ENCODE measurements at regions not wholly inside any gene's neighbourhood (a gene's known extent, or its start where the extent isn't known, plus 50 kb on each side); places are given as distances from the start of the nearest gene placed in this dataset.

DNA sequence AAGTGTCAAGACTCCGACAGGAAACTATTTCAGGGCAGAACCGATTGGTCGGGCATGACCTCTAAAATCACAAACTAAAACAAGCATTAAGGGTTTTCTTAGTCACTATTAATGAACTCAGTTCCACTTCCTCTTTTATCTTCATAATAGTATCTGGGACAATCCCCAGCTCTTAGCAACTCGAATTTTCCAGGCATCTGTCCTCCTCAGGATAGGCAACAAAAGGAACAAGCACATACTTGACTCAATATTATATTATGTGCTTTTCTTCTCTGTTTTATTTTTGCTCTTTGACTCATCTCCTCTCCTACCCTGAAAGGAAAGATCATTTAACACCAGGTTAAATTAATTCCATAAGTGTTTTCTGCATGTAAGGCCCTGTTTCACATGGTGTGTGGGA lies 638.3 kb upstream of the TBX3 start:
- Mint-ChIP-seq H3K9me3 (ENCODE audit: unreplicated experiment) (no peaks in the 10 kb centered on the region), H3K4me1 (ENCODE audit: unreplicated experiment) (no peaks in the 10 kb centered on the region), H3K4me3 (ENCODE audit: unreplicated experiment) (no peak overlapping the region), H3K36me3 (ENCODE audit: low read depth, unreplicated experiment) (no peaks in the 10 kb centered on the region), H3K27me3 (ENCODE audit: unreplicated experiment) (peaks cover 1% of the 10 kb centered on the region), H3K27ac (ENCODE audit: unreplicated experiment) (no peak overlapping the region)
- TF ChIP-seq CTCF (IDR thresholded peaks at IDR 0.05; ENCODE audit: unreplicated experiment) = no peak
- DNase-seq (ENCODE audit: low spot score) = no peak

DNA sequence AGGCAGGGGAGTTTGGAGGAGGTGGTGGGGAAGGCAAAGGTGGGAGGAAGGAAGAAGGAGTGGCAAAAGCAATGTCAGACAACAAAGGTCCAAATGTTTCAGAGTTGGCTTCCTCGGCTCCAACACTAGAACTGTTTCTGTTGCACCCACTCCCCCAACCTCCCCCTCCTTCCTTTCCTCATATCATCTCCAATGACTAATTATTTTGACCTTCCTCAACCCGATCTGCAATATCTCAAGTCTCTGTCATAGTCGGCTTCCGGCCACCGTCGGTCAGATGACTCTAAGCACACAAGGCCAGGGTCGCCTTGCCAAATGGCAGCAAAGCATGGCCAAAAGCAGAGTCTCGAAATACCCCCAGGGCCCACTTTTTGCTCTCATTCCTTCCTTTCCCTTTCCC lies 637.0 kb upstream of the TBX3 start:
- no peaks in the 10 kb centered on the region for H3K9me3 Mint-ChIP-seq (ENCODE audit: unreplicated experiment)
- peaks cover 1% of the 10 kb centered on the region for H3K27me3 Mint-ChIP-seq (ENCODE audit: unreplicated experiment)
- DNase-seq (ENCODE audit: low spot score) = no peak
- H3K27ac Mint-ChIP-seq (ENCODE audit: unreplicated experiment) = no peak overlapping the region
- no peaks in the 10 kb centered on the region for H3K4me1 Mint-ChIP-seq (ENCODE audit: unreplicated experiment)
- H3K36me3 Mint-ChIP-seq (ENCODE audit: low read depth, unreplicated experiment) = no peaks in the 10 kb centered on the region
- no peak for TF ChIP-seq CTCF (IDR thresholded peaks at IDR 0.05; ENCODE audit: unreplicated experiment)
- no peak overlapping the region for H3K4me3 Mint-ChIP-seq (ENCODE audit: unreplicated experiment)

GRCh38 chr12:115320451-115320850 lies 636.5 kb upstream of the TBX3 start:
- TF ChIP-seq CTCF (IDR thresholded peaks at IDR 0.05; ENCODE audit: unreplicated experiment) = no peak
- Mint-ChIP-seq H3K27ac (ENCODE audit: unreplicated experiment) (no peak overlapping the region), H3K9me3 (ENCODE audit: unreplicated experiment) (no peaks in the 10 kb centered on the region), H3K4me1 (ENCODE audit: unreplicated experiment) (no peaks in the 10 kb centered on the region), H3K36me3 (ENCODE audit: low read depth, unreplicated experiment) (no peaks in the 10 kb centered on the region), H3K4me3 (ENCODE audit: unreplicated experiment) (no peak overlapping the region), H3K27me3 (ENCODE audit: unreplicated experiment) (peaks cover 1% of the 10 kb centered on the region)
- DNase-seq (ENCODE audit: low spot score) = no peak

DNA sequence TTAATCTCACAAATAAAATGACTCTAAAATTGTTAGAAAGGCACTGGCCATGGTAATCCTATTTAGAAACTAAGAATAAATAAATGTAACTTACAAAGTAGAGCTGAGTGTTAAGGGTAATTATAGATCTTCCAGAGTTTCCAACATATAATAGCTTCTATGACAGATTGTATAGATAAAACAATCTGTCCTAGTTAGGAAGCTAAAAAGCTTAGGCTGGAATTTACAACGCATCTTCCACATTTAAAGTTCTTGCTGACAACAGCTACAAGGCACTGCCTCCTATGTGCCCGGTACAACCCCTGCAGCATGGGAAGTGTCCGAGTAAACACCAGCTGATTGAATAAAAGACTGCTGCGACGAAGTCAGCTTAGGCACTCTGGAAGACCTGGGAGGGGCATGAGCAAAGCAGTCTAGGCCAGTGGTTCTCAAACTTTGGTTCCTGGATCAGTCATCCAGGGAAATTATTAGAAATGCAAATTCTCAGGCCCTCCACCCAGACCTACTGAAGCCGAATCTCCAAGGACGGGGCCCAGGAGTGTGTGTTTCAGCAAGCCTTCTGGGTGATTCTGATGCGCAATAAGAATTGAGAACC lies 635.6 kb upstream of the TBX3 start:
- Mint-ChIP-seq H3K27ac (ENCODE audit: unreplicated experiment) (no peak overlapping the region), H3K4me3 (ENCODE audit: unreplicated experiment) (no peak overlapping the region), H3K27me3 (ENCODE audit: unreplicated experiment) (peaks cover 1% of the 10 kb centered on the region), H3K4me1 (ENCODE audit: unreplicated experiment) (no peaks in the 10 kb centered on the region), H3K9me3 (ENCODE audit: unreplicated experiment) (no peaks in the 10 kb centered on the region), H3K36me3 (ENCODE audit: low read depth, unreplicated experiment) (no peaks in the 10 kb centered on the region)
- TF ChIP-seq CTCF (IDR thresholded peaks at IDR 0.05; ENCODE audit: unreplicated experiment) = no peak
- no peak for DNase-seq (ENCODE audit: low spot score)

GRCh38 chr12:115313929-115314328 lies 630.0 kb upstream of the TBX3 start:
- Mint-ChIP-seq H3K36me3 (ENCODE audit: low read depth, unreplicated experiment) (no peaks in the 10 kb centered on the region), H3K4me1 (ENCODE audit: unreplicated experiment) (no peaks in the 10 kb centered on the region), H3K27ac (ENCODE audit: unreplicated experiment) (no peak overlapping the region), H3K4me3 (ENCODE audit: unreplicated experiment) (no peak overlapping the region), H3K27me3 (ENCODE audit: unreplicated experiment) (peaks cover 4% of the 10 kb centered on the region), H3K9me3 (ENCODE audit: unreplicated experiment) (no peaks in the 10 kb centered on the region)
- no peak for DNase-seq (ENCODE audit: low spot score)
- no peak for TF ChIP-seq CTCF (IDR thresholded peaks at IDR 0.05; ENCODE audit: unreplicated experiment)
